ENCODE measurements at regions not wholly inside any gene's neighbourhood (a gene's known extent, or its start where the extent isn't known, plus 50 kb on each side); places are given as distances from the start of the nearest gene placed in this dataset.

- TF ChIP-seq FOXP2 (optimal IDR thresholded peaks at IDR 0.05; ENCODE audit: borderline replicate concordance, extremely low read depth, extremely low read length, insufficient read depth) (no peak), POLR2AphosphoS5 (IDR thresholded peaks at IDR 0.05; ENCODE audit: low read depth, low read length) (no peak)
These were observed 542.4 kb upstream of the RGMB start for GRCh38 chr5:98231089-98231488.

GRCh38 chr5:98243972-98244371 lies 529.5 kb upstream of the RGMB start:
- TF ChIP-seq POLR2AphosphoS5 (IDR thresholded peaks at IDR 0.05; ENCODE audit: low read depth, low read length) = no peak
- TF ChIP-seq TAF1 (IDR thresholded peaks at IDR 0.05; ENCODE audit: borderline replicate concordance, insufficient read depth, low read length) = no peak
- no peak for TF ChIP-seq SIN3A (IDR thresholded peaks at IDR 0.05; ENCODE audit: borderline replicate concordance, insufficient read depth, low read length)
- no peak for TF ChIP-seq FOXP2 (optimal IDR thresholded peaks at IDR 0.05; ENCODE audit: borderline replicate concordance, extremely low read depth, extremely low read length, insufficient read depth)
- no peak for TF ChIP-seq REST (IDR thresholded peaks at IDR 0.05; ENCODE audit: insufficient read depth in 1 of 2, low read depth in 2 of 2, low read length in 2 of 2)

GRCh38 chr5:98248949-98249348 lies 524.5 kb upstream of the RGMB start:
- TF ChIP-seq FOXP2 (optimal IDR thresholded peaks at IDR 0.05; ENCODE audit: borderline replicate concordance, extremely low read depth, extremely low read length, insufficient read depth) (no peak), REST (IDR thresholded peaks at IDR 0.05; ENCODE audit: insufficient read depth in 1 of 2, low read depth in 2 of 2, low read length in 2 of 2) (no peak), SIN3A (IDR thresholded peaks at IDR 0.05; ENCODE audit: borderline replicate concordance, insufficient read depth, low read length) (no peak), TAF1 (IDR thresholded peaks at IDR 0.05; ENCODE audit: borderline replicate concordance, insufficient read depth, low read length) (no peak), POLR2AphosphoS5 (IDR thresholded peaks at IDR 0.05; ENCODE audit: low read depth, low read length) (no peak)

- TF ChIP-seq FOXP2 (optimal IDR thresholded peaks at IDR 0.05; ENCODE audit: borderline replicate concordance, extremely low read depth, extremely low read length, insufficient read depth) (no peak), POLR2AphosphoS5 (IDR thresholded peaks at IDR 0.05; ENCODE audit: low read depth, low read length) (no peak), REST (IDR thresholded peaks at IDR 0.05; ENCODE audit: insufficient read depth in 1 of 2, low read depth in 2 of 2, low read length in 2 of 2) (no peak), TAF1 (IDR thresholded peaks at IDR 0.05; ENCODE audit: borderline replicate concordance, insufficient read depth, low read length) (no peak), SIN3A (IDR thresholded peaks at IDR 0.05; ENCODE audit: borderline replicate concordance, insufficient read depth, low read length) (no peak)
These were observed 514.5 kb upstream of the RGMB start for GRCh38 chr5:98258939-98259338.

GRCh38 chr5:98259595-98259994 lies 513.9 kb upstream of the RGMB start:
- TF ChIP-seq FOXP2 (optimal IDR thresholded peaks at IDR 0.05; ENCODE audit: borderline replicate concordance, extremely low read depth, extremely low read length, insufficient read depth) (no peak), REST (IDR thresholded peaks at IDR 0.05; ENCODE audit: insufficient read depth in 1 of 2, low read depth in 2 of 2, low read length in 2 of 2) (no peak), TAF1 (IDR thresholded peaks at IDR 0.05; ENCODE audit: borderline replicate concordance, insufficient read depth, low read length) (no peak), SIN3A (IDR thresholded peaks at IDR 0.05; ENCODE audit: borderline replicate concordance, insufficient read depth, low read length) (no peak), POLR2AphosphoS5 (IDR thresholded peaks at IDR 0.05; ENCODE audit: low read depth, low read length) (no peak)
